ENCODE measurements at regions not wholly inside any gene's neighbourhood (a gene's known extent, or its start where the extent isn't known, plus 50 kb on each side); places are given as distances from the start of the nearest gene placed in this dataset.
A peak's percentile ranks its signal among the peaks of the same experiment; 100 is the strongest.

- H3K4me1 ChIP-seq (ENCODE audit: control insufficient read depth in 1 of 2, insufficient read depth in 2 of 2, low read length in 2 of 2) = no peaks in the 10 kb centered on the region
- no peaks in the 10 kb centered on the region for H4K20me1 ChIP-seq (ENCODE audit: insufficient read depth)
- no peak overlapping the region for H2AFZ ChIP-seq (ENCODE audit: low read depth, low read length, poor library complexity, severe bottlenecking)
- H3K27ac ChIP-seq (ENCODE audit: low read depth, low read length) = no peak overlapping the region
- no peaks in the 10 kb centered on the region for H3K9me3 ChIP-seq (ENCODE audit: control insufficient read depth in 1 of 2, insufficient read depth in 1 of 2, low read depth in 1 of 2, low read length in 2 of 2)
- no peak overlapping the region for H3K4me2 ChIP-seq (ENCODE audit: low read length)
- DNase-seq (ENCODE audit: low read depth, low spot score) = no peak
- ChIA-PET CTCF (interaction anchor here (0.6 kb wide), 1 partner anchor 45 kb away, joined by 3 read pairs; no protein-coding TSS in a partner anchor), POLR2A (no interaction called here), RAD21 (ENCODE audit: low non-redundant PET in 1 of 2, low total read pairs in 2 of 2, uncharacterized antibody in 2 of 2, unreplicated experiment in 2 of 2) (no interaction called here)
- TF ChIP-seq POLR2A (IDR thresholded peaks at IDR 0.05; ENCODE audit: borderline replicate concordance, extremely low read depth, insufficient read depth, insufficient read length) = no peak
- no peaks in the 10 kb centered on the region for H3K79me2 ChIP-seq (ENCODE audit: insufficient read depth, low read length)
- no TSS peak for BruUV-seq (replicated peaks)
- no peak overlapping the region for H3K4me3 ChIP-seq (replicated peaks in 1 of 2; ENCODE audit: low read depth in 1 of 2, low read length in 2 of 2)
- intact Hi-C loops (cut with micrococcal nuclease) = no loop called here
- H3K9ac ChIP-seq (ENCODE audit: low read length) = no peak overlapping the region
- H3K36me3 ChIP-seq (ENCODE audit: control insufficient read depth in 1 of 2, insufficient read depth in 2 of 2, low read length in 2 of 2) = no peaks in the 10 kb centered on the region
- no peaks in the 10 kb centered on the region for H3K9me2 ChIP-seq (ENCODE audit: insufficient read depth)
- peaks cover 20% of the 10 kb centered on the region; the same call in 1 of the 2 replicates for H3K27me3 ChIP-seq (ENCODE audit: insufficient read depth, low read length)
- no peak for ATAC-seq
Measured at GRCh38 chr5:115050866-115051265, 118.8 kb downstream of the TRIM36 start.

GRCh38 chr5:115033861-115034260, 135.8 kb downstream of the TRIM36 start:
- ChIA-PET POLR2A (no interaction called here), CTCF (no interaction called here), RAD21 (ENCODE audit: low non-redundant PET in 1 of 2, low total read pairs in 2 of 2, uncharacterized antibody in 2 of 2, unreplicated experiment in 2 of 2) (no interaction called here)
- intact Hi-C loops (cut with micrococcal nuclease) = no loop called here
- no peaks in the 10 kb centered on the region for H3K9me2 ChIP-seq (ENCODE audit: insufficient read depth)
- no peaks in the 10 kb centered on the region for H3K4me1 ChIP-seq (ENCODE audit: control insufficient read depth in 1 of 2, insufficient read depth in 2 of 2, low read length in 2 of 2)
- H3K4me2 ChIP-seq (ENCODE audit: low read length) = no peak overlapping the region
- no peaks in the 10 kb centered on the region for H3K27me3 ChIP-seq (ENCODE audit: insufficient read depth, low read length)
- no peak overlapping the region for H3K27ac ChIP-seq (ENCODE audit: low read depth, low read length)
- no peaks in the 10 kb centered on the region for H3K79me2 ChIP-seq (ENCODE audit: insufficient read depth, low read length)
- ATAC-seq (peak; percentile 67), DNase-seq (ENCODE audit: low read depth, low spot score) (no peak)
- H3K9ac ChIP-seq (ENCODE audit: low read length) = no peak overlapping the region
- TF ChIP-seq POLR2A (IDR thresholded peaks at IDR 0.05; ENCODE audit: borderline replicate concordance, extremely low read depth, insufficient read depth, insufficient read length) (no peak), ZNF274 (IDR thresholded peaks at IDR 0.05; ENCODE audit: low read depth, low read length) (no peak), SIN3A (IDR thresholded peaks at IDR 0.05; ENCODE audit: low read depth) (no peak), CTCF (IDR thresholded peaks at IDR 0.05 in 2 of 3, conservative IDR thresholded peaks at IDR 0.05 in 1 of 3; ENCODE audit: borderline replicate concordance in 1 of 3, insufficient read depth in 1 of 3, low read depth in 2 of 3, low read length in 2 of 3) (peak; percentile 13 to 39 (median 38); a peak in 4 of 6 replicates), ELF1 (IDR thresholded peaks at IDR 0.05; ENCODE audit: borderline replicate concordance, low read depth) (no peak), YY1 (IDR thresholded peaks at IDR 0.05; ENCODE audit: extremely low read depth, insufficient replicate concordance, low read depth, low read length) (no peak), RAD21 (IDR thresholded peaks at IDR 0.05; ENCODE audit: low read depth) (peak; percentile 58), CEBPB (IDR thresholded peaks at IDR 0.05; ENCODE audit: low read depth) (no peak), SP1 (IDR thresholded peaks at IDR 0.05; ENCODE audit: low read depth) (no peak), ZFX (IDR thresholded peaks at IDR 0.05) (no peak), SRF (IDR thresholded peaks at IDR 0.05; ENCODE audit: low read depth) (no peak), FOSL1 (IDR thresholded peaks at IDR 0.05; ENCODE audit: low read depth) (no peak)
- BruUV-seq (replicated peaks) = no TSS peak
- H4K20me1 ChIP-seq (ENCODE audit: insufficient read depth) = no peaks in the 10 kb centered on the region
- no peaks in the 10 kb centered on the region for H3K9me3 ChIP-seq (ENCODE audit: control insufficient read depth in 1 of 2, insufficient read depth in 1 of 2, low read depth in 1 of 2, low read length in 2 of 2)
- no peaks in the 10 kb centered on the region for H3K36me3 ChIP-seq (ENCODE audit: control insufficient read depth in 1 of 2, insufficient read depth in 2 of 2, low read length in 2 of 2)
- no peak overlapping the region for H3K4me3 ChIP-seq (replicated peaks in 1 of 2; ENCODE audit: low read depth in 1 of 2, low read length in 2 of 2)
- H2AFZ ChIP-seq (ENCODE audit: low read depth, low read length, poor library complexity, severe bottlenecking) = no peak overlapping the region
